Ovary (tissue), 3 donors: ENCODE measurements at regions not wholly inside any gene's neighbourhood (a gene's known extent, or its start where the extent isn't known, plus 50 kb on each side); places are given as distances from the start of the nearest gene placed in this dataset.

ENCODE experiments used
- CTCF ChIP-seq, 3 donors: fragments of 450-650 bp in 2 of 3; fragments of 200-600 bp in 1 of 3; IDR thresholded peaks; one replicate each; pipeline versions ENCODE4 v1.5.1 to v1.8.0; 2016 to 2022; ENCODE audit warnings: antibody characterized with exemption in 3 of 3, mild to moderate bottlenecking in 1 of 3
- POLR2A ChIP-seq: fragments of 450-650 bp; IDR thresholded peaks from one replicate; pipeline ENCODE4 v1.6.1; 2017; ENCODE audit warnings: antibody characterized with exemption, mild to moderate bottlenecking, moderate library complexity
- donor health status: DM: no; HTN: no; CAD: no.

GRCh38 chr12:24232531-24232930 lies 283.1 kb upstream of the SOX5 start:
- TF ChIP-seq CTCF (IDR thresholded peaks at IDR 0.05) (no peak), POLR2A (no peak)
